IPS-20b (cell line): ENCODE measurements at regions not wholly inside any gene's neighbourhood (a gene's known extent, or its start where the extent isn't known, plus 50 kb on each side); places are given as distances from the start of the nearest gene placed in this dataset.
"Not testable (repeated sequence)": the region's sequence is repeated elsewhere in the genome, so short reads cannot be mapped to it uniquely, and the experiment has no call there.

ENCODE experiments used
- H3K27ac ChIP-seq: one replicate; pipeline ENCODE4 v1.5.1; 2013; ENCODE audit warnings: low read length
- H3K27me3 ChIP-seq: 2 replicates; pipeline ENCODE4 v1.6.1; 2013; ENCODE audit warnings: mild to moderate bottlenecking, low read length, inconsistent platforms; ENCODE audit not compliant: insufficient read depth
- H3K36me3 ChIP-seq: 2 replicates; pipeline ENCODE4 v1.6.1; 2013; ENCODE audit warnings: low read depth, mild to moderate bottlenecking, inconsistent platforms, low read length, moderate library complexity; ENCODE audit not compliant: insufficient read depth
- H3K4me1 ChIP-seq: 2 replicates; pipeline ENCODE4 v1.6.1; 2013; ENCODE audit warnings: mild to moderate bottlenecking, control low read depth, inconsistent platforms, low read length, moderate library complexity; ENCODE audit not compliant: insufficient read depth
- H3K4me3 ChIP-seq: 2 replicates; pipeline ENCODE4 v1.5.1; 2013; ENCODE audit warnings: mild to moderate bottlenecking, low read length, inconsistent platforms
- H3K9ac ChIP-seq: 2 replicates; pipeline ENCODE4 v1.6.1; 2013; ENCODE audit warnings: low read depth, mild to moderate bottlenecking, inconsistent platforms, low read length, moderate library complexity
- H3K9me3 ChIP-seq: 2 replicates; pipeline ENCODE4 v1.6.1; 2013; ENCODE audit warnings: mild to moderate bottlenecking, low read depth, low read length, inconsistent platforms; ENCODE audit not compliant: insufficient read depth

DNA sequence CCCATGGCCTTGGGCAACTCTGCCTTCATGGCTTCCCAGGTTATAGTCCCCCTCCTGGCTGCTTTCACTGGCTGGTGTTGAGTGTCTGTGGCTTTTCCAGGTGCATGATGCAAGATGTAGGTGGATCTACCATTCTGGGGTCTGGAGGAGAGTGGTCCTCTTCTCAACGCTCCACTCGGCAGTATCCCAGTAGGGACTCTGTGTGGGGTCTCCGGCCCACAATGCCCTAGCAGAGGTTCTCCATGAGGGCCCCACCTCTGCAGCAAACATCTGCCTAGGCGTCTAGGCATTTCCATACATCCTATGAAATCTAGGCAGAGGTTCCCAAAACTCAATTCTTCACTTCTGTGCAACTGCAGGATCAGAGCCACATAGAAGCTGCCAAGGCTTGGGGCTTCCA is 763.4 kb upstream of the EPHA5 start:
- H3K4me1 ChIP-seq = no peaks in the 10 kb centered on the region; the same call in 1 of the 2 replicates
- H3K36me3 ChIP-seq = no peaks in the 10 kb centered on the region
- no peaks in the 10 kb centered on the region for H3K27me3 ChIP-seq
- no peak overlapping the region for H3K27ac ChIP-seq
- H3K9ac ChIP-seq = no peak overlapping the region
- no peak overlapping the region for H3K4me3 ChIP-seq
- H3K9me3 ChIP-seq = no peaks in the 10 kb centered on the region

DNA sequence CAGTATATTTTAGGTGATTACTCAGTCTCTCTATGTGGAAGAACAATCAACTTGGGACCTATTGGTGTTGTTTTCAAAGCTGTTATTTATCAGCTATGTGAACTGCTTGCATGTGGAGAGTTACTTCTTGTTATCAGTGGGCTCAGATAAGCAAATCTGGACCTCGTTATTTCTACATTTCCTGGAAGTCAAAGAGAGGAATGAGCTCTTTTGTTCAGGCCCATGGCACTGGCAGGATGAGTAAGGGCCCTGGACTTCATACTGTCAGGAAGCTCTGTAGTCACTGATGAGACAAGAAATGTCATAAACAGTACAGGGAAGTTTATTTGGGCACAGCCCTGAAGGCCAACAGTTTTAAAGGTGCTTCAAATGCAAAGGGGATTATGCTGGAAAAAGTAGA is 760.6 kb upstream of the EPHA5 start:
- Histone ChIP-seq H3K9ac (no peak overlapping the region), H3K4me3 (no peak overlapping the region), H3K27me3 (no peaks in the 10 kb centered on the region), H3K9me3 (no peaks in the 10 kb centered on the region), H3K4me1 (no peaks in the 10 kb centered on the region; the same call in 1 of the 2 replicates), H3K27ac (no peak overlapping the region), H3K36me3 (no peaks in the 10 kb centered on the region)

DNA sequence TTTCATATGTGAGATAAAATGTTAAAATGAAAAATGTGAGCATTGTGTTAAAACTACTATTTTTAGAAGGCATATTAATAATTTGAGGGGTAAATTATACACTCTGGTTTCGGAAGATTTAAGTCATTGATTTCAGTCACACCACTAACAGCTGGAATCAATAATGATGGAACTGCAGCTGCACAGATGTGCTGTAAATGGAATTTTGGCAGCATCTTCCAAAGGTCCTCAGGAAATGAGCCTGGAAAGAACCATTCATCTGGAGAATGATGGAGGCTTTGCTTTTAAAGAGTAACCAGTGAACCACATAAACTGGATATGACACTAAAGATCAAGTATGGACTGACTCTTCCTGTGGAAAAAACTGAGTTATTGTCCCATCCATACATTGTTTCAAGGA is 759.0 kb upstream of the EPHA5 start:
- no peaks in the 10 kb centered on the region; the same call in 1 of the 2 replicates for H3K4me1 ChIP-seq
- no peaks in the 10 kb centered on the region for H3K36me3 ChIP-seq
- no peak overlapping the region for H3K4me3 ChIP-seq
- H3K27ac ChIP-seq = no peak overlapping the region
- no peak overlapping the region for H3K9ac ChIP-seq
- no peaks in the 10 kb centered on the region for H3K9me3 ChIP-seq
- no peaks in the 10 kb centered on the region for H3K27me3 ChIP-seq

GRCh38 chr4:66416425-66416824 is 746.1 kb upstream of the EPHA5 start:
- no peak overlapping the region for H3K9ac ChIP-seq
- H3K27me3 ChIP-seq = no peaks in the 10 kb centered on the region
- no peak overlapping the region for H3K4me3 ChIP-seq

DNA sequence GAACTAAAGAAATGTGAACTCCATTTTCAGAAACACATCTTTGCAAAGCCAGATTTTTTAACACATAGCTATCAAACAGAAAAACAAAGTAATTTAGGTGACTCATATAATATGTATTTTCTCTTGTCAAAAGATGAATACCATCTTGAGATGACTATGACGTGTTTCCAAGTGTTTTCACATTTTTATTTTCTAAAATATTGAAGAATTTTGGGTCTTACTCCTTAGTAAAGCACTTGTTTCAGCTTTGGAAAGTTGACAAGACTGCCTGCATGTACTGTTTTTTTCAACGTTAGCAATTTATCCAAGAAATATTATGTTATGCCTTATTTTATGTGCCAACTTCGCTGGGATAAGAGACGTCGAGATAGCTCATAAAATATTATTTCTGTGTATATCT is 733.9 kb upstream of the EPHA5 start:
- H3K27me3 ChIP-seq = no peaks in the 10 kb centered on the region
- no peaks in the 10 kb centered on the region for H3K36me3 ChIP-seq
- H3K9me3 ChIP-seq = no peaks in the 10 kb centered on the region
- H3K4me3 ChIP-seq = no peak overlapping the region
- H3K4me1 ChIP-seq = no peaks in the 10 kb centered on the region
- H3K27ac ChIP-seq = no peak overlapping the region
- H3K9ac ChIP-seq = no peak overlapping the region

More at GRCh38 chr4:66416425-66416824, 746.1 kb upstream of the EPHA5 start:
- no peaks in the 10 kb centered on the region for H3K36me3 ChIP-seq
- H3K4me1 ChIP-seq = no peaks in the 10 kb centered on the region
- no peak overlapping the region for H3K27ac ChIP-seq
- H3K9me3 ChIP-seq = no peaks in the 10 kb centered on the region

- Histone ChIP-seq H3K36me3 (no peaks in the 10 kb centered on the region), H3K4me3 (no peak overlapping the region), H3K27me3 (no peaks in the 10 kb centered on the region), H3K27ac (no peak overlapping the region), H3K9ac (no peak overlapping the region), H3K9me3 (no peaks in the 10 kb centered on the region), H3K4me1 (no peaks in the 10 kb centered on the region)
These were observed 706.6 kb upstream of the EPHA5 start for GRCh38 chr4:66376921-66377320.

GRCh38 chr4:66376396-66376795 is 706.1 kb upstream of the EPHA5 start:
- H3K4me1 ChIP-seq = no peaks in the 10 kb centered on the region
- no peak overlapping the region for H3K9ac ChIP-seq
- H3K36me3 ChIP-seq = no peaks in the 10 kb centered on the region
- H3K4me3 ChIP-seq = no peak overlapping the region
- H3K27me3 ChIP-seq = no peaks in the 10 kb centered on the region
- no peak overlapping the region for H3K27ac ChIP-seq
- no peaks in the 10 kb centered on the region for H3K9me3 ChIP-seq

- Histone ChIP-seq H3K27ac (no peak overlapping the region), H3K4me3 (no peak overlapping the region), H3K36me3 (no peaks in the 10 kb centered on the region), H3K9ac (no peak overlapping the region), H3K9me3 (no peaks in the 10 kb centered on the region), H3K4me1 (no peaks in the 10 kb centered on the region), H3K27me3 (no peaks in the 10 kb centered on the region)
These were observed 703.0 kb upstream of the EPHA5 start for GRCh38 chr4:66373268-66373667.

- H3K27me3 ChIP-seq = no peaks in the 10 kb centered on the region
- H3K36me3 ChIP-seq = no peaks in the 10 kb centered on the region
- H3K9ac ChIP-seq = no peak overlapping the region
- no peak overlapping the region for H3K4me3 ChIP-seq
- H3K4me1 ChIP-seq = no peaks in the 10 kb centered on the region
- H3K27ac ChIP-seq = no peak overlapping the region
- no peaks in the 10 kb centered on the region for H3K9me3 ChIP-seq
These were observed 702.4 kb upstream of the EPHA5 start for GRCh38 chr4:66372706-66373105.

- Histone ChIP-seq H3K9me3 (no peaks in the 10 kb centered on the region; the same call in 1 of the 2 replicates), H3K9ac (no peak overlapping the region), H3K27me3 (no peaks in the 10 kb centered on the region), H3K4me1 (no peaks in the 10 kb centered on the region), H3K36me3 (no peaks in the 10 kb centered on the region), H3K4me3 (no peak overlapping the region), H3K27ac (no peak overlapping the region)
These were observed 696.9 kb upstream of the EPHA5 start for GRCh38 chr4:66367043-66367660.

GRCh38 chr4:66360395-66360794 is 690.1 kb upstream of the EPHA5 start:
- H3K4me1 ChIP-seq, H3K9me3 ChIP-seq, H3K27ac ChIP-seq, H3K36me3 ChIP-seq, H3K4me3 ChIP-seq, H3K9ac ChIP-seq, H3K27me3 ChIP-seq: not testable (repeated sequence)

GRCh38 chr4:66357316-66357715 is 687.0 kb upstream of the EPHA5 start:
- no peak overlapping the region for H3K27ac ChIP-seq
- no peaks in the 10 kb centered on the region for H3K27me3 ChIP-seq
- H3K9ac ChIP-seq = no peak overlapping the region
- no peaks in the 10 kb centered on the region for H3K9me3 ChIP-seq
- no peak overlapping the region for H3K4me3 ChIP-seq
- no peaks in the 10 kb centered on the region for H3K4me1 ChIP-seq
- no peaks in the 10 kb centered on the region for H3K36me3 ChIP-seq
